ENCODE measurements at regions not wholly inside any gene's neighbourhood (a gene's known extent, or its start where the extent isn't known, plus 50 kb on each side); places are given as distances from the start of the nearest gene placed in this dataset.

DNA sequence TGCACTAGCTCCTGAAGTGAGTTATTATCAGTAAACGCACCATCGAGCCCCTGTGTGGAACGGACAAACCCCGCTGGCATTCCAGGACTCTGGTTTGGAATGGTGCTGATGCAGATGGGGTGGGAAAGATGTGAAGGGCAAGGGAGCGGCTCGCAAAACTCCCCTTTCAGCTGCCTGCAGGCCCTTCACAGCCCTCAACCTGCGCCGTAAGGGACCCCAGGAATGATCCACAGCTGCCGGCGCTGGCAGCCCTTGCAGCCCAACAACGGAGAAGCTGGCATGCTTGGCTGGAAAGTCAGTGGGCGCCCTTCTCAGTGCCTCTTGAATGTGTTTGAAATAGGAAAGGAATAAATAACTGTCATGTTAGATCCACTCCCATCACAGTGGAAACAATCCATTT, 1445.5 kb downstream of the BRD1 start:
- TF ChIP-seq, protein P1, sequence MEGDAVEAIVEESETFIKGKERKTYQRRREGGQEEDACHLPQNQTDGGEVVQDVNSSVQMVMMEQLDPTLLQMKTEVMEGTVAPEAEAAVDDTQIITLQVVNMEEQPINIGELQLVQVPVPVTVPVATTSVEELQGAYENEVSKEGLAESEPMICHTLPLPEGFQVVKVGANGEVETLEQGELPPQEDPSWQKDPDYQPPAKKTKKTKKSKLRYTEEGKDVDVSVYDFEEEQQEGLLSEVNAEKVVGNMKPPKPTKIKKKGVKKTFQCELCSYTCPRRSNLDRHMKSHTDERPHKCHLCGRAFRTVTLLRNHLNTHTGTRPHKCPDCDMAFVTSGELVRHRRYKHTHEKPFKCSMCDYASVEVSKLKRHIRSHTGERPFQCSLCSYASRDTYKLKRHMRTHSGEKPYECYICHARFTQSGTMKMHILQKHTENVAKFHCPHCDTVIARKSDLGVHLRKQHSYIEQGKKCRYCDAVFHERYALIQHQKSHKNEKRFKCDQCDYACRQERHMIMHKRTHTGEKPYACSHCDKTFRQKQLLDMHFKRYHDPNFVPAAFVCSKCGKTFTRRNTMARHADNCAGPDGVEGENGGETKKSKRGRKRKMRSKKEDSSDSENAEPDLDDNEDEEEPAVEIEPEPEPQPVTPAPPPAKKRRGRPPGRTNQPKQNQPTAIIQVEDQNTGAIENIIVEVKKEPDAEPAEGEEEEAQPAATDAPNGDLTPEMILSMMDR (conservative IDR thresholded peaks at IDR 0.05; ENCODE audit: low read depth in 2 of 2), result no peak
- TF ChIP-seq POLR2AphosphoS5 (IDR thresholded peaks at IDR 0.05; ENCODE audit: low read depth), result no peak
- no peak for TF ChIP-seq EZH2phosphoT487 (IDR thresholded peaks at IDR 0.05; ENCODE audit: unreplicated experiment)
- TF ChIP-seq EZH2 (IDR thresholded peaks at IDR 0.05; ENCODE audit: low read depth, unreplicated experiment), result no peak
- TF ChIP-seq, protein P2, sequence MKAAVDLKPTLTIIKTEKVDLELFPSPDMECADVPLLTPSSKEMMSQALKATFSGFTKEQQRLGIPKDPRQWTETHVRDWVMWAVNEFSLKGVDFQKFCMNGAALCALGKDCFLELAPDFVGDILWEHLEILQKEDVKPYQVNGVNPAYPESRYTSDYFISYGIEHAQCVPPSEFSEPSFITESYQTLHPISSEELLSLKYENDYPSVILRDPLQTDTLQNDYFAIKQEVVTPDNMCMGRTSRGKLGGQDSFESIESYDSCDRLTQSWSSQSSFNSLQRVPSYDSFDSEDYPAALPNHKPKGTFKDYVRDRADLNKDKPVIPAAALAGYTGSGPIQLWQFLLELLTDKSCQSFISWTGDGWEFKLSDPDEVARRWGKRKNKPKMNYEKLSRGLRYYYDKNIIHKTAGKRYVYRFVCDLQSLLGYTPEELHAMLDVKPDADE (IDR thresholded peaks at IDR 0.05), result no peak
- no peak for TF ChIP-seq ZNF331 (CRISPR knock-in tag; IDR thresholded peaks at IDR 0.05; ENCODE audit: low read depth)
- TF ChIP-seq, protein P3, sequence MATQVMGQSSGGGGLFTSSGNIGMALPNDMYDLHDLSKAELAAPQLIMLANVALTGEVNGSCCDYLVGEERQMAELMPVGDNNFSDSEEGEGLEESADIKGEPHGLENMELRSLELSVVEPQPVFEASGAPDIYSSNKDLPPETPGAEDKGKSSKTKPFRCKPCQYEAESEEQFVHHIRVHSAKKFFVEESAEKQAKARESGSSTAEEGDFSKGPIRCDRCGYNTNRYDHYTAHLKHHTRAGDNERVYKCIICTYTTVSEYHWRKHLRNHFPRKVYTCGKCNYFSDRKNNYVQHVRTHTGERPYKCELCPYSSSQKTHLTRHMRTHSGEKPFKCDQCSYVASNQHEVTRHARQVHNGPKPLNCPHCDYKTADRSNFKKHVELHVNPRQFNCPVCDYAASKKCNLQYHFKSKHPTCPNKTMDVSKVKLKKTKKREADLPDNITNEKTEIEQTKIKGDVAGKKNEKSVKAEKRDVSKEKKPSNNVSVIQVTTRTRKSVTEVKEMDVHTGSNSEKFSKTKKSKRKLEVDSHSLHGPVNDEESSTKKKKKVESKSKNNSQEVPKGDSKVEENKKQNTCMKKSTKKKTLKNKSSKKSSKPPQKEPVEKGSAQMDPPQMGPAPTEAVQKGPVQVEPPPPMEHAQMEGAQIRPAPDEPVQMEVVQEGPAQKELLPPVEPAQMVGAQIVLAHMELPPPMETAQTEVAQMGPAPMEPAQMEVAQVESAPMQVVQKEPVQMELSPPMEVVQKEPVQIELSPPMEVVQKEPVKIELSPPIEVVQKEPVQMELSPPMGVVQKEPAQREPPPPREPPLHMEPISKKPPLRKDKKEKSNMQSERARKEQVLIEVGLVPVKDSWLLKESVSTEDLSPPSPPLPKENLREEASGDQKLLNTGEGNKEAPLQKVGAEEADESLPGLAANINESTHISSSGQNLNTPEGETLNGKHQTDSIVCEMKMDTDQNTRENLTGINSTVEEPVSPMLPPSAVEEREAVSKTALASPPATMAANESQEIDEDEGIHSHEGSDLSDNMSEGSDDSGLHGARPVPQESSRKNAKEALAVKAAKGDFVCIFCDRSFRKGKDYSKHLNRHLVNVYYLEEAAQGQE (IDR thresholded peaks at IDR 0.05; ENCODE audit: unreplicated experiment), result no peak
- TF ChIP-seq STAT1 (IDR thresholded peaks at IDR 0.05; ENCODE audit: unreplicated experiment), result no peak
- TF ChIP-seq CREB1 (CRISPR knock-in tag; IDR thresholded peaks at IDR 0.05; ENCODE audit: low read depth), result no peak
- no peak for TF ChIP-seq JUNB (IDR thresholded peaks at IDR 0.05; ENCODE audit: unreplicated experiment)
- TF ChIP-seq ZNF114 (CRISPR knock-in tag; IDR thresholded peaks at IDR 0.05), result no peak
- TF ChIP-seq NANOG (IDR thresholded peaks at IDR 0.05; ENCODE audit: borderline replicate concordance), result no peak
- TF ChIP-seq, protein P4, sequence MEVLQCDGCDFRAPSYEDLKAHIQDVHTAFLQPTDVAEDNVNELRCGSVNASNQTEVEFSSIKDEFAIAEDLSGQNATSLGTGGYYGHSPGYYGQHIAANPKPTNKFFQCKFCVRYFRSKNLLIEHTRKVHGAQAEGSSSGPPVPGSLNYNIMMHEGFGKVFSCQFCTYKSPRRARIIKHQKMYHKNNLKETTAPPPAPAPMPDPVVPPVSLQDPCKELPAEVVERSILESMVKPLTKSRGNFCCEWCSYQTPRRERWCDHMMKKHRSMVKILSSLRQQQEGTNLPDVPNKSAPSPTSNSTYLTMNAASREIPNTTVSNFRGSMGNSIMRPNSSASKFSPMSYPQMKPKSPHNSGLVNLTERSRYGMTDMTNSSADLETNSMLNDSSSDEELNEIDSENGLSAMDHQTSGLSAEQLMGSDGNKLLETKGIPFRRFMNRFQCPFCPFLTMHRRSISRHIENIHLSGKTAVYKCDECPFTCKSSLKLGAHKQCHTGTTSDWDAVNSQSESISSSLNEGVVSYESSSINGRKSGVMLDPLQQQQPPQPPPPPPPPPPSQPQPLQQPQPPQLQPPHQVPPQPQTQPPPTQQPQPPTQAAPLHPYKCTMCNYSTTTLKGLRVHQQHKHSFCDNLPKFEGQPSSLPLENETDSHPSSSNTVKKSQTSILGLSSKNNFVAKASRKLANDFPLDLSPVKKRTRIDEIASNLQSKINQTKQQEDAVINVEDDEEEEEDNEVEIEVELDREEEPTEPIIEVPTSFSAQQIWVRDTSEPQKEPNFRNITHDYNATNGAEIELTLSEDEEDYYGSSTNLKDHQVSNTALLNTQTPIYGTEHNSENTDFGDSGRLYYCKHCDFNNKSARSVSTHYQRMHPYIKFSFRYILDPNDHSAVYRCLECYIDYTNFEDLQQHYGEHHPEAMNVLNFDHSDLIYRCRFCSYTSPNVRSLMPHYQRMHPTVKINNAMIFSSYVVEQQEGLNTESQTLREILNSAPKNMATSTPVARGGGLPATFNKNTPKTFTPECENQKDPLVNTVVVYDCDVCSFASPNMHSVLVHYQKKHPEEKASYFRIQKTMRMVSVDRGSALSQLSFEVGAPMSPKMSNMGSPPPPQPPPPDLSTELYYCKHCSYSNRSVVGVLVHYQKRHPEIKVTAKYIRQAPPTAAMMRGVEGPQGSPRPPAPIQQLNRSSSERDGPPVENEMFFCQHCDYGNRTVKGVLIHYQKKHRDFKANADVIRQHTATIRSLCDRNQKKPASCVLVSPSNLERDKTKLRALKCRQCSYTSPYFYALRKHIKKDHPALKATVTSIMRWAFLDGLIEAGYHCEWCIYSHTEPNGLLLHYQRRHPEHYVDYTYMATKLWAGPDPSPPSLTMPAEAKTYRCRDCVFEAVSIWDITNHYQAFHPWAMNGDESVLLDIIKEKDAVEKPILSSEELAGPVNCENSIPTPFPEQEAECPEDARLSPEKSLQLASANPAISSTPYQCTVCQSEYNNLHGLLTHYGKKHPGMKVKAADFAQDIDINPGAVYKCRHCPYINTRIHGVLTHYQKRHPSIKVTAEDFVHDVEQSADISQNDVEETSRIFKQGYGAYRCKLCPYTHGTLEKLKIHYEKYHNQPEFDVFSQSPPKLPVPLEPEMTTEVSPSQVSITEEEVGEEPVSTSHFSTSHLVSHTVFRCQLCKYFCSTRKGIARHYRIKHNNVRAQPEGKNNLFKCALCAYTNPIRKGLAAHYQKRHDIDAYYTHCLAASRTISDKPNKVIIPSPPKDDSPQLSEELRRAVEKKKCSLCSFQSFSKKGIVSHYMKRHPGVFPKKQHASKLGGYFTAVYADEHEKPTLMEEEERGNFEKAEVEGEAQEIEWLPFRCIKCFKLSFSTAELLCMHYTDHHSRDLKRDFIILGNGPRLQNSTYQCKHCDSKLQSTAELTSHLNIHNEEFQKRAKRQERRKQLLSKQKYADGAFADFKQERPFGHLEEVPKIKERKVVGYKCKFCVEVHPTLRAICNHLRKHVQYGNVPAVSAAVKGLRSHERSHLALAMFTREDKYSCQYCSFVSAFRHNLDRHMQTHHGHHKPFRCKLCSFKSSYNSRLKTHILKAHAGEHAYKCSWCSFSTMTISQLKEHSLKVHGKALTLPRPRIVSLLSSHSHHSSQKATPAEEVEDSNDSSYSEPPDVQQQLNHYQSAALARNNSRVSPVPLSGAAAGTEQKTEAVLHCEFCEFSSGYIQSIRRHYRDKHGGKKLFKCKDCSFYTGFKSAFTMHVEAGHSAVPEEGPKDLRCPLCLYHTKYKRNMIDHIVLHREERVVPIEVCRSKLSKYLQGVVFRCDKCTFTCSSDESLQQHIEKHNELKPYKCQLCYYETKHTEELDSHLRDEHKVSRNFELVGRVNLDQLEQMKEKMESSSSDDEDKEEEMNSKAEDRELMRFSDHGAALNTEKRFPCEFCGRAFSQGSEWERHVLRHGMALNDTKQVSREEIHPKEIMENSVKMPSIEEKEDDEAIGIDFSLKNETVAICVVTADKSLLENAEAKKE (CRISPR knock-in tag; IDR thresholded peaks at IDR 0.05), result no peak

All from GM23338 (cell line).